ENCODE measurements at regions not wholly inside any gene's neighbourhood (a gene's known extent, or its start where the extent isn't known, plus 50 kb on each side); places are given as distances from the start of the nearest gene placed in this dataset.
"Not testable (repeated sequence)": the region's sequence is repeated elsewhere in the genome, so short reads cannot be mapped to it uniquely, and the experiment has no call there.

- TF ChIP-seq CTCF, EP300 (IDR thresholded peaks at IDR 0.05): not testable (repeated sequence)
Observed at GRCh38 chr11:80699406-80700177, 1258.8 kb upstream of the TENM4 start.
